ENCODE measurements at regions not wholly inside any gene's neighbourhood (a gene's known extent, or its start where the extent isn't known, plus 50 kb on each side); places are given as distances from the start of the nearest gene placed in this dataset.

GRCh38 chr7:97454636-97455035, 277.2 kb upstream of the TAC1 start:
- TF ChIP-seq MYC (IDR thresholded peaks at IDR 0.05; ENCODE audit: low read depth, low read length) = no peak
- no peak for TF ChIP-seq MAX (IDR thresholded peaks at IDR 0.05; ENCODE audit: low read depth, low read length)
- TF ChIP-seq POLR2A (IDR thresholded peaks at IDR 0.05; ENCODE audit: extremely low read depth, insufficient read length) = no peak
- TF ChIP-seq CTCF (IDR thresholded peaks at IDR 0.05; ENCODE audit: low read depth, low read length) = no peak
- DNase-seq (ENCODE audit: low read depth) = peak; percentile 4
- no peak overlapping the region for H3K4me3 ChIP-seq (ENCODE audit: low read depth, low read length)

- TF ChIP-seq CTCF (IDR thresholded peaks at IDR 0.05; ENCODE audit: low read depth, low read length) = no peak
- TF ChIP-seq MYC (IDR thresholded peaks at IDR 0.05; ENCODE audit: low read depth, low read length) = no peak
- no peak for TF ChIP-seq MAX (IDR thresholded peaks at IDR 0.05; ENCODE audit: low read depth, low read length)
- TF ChIP-seq POLR2A (IDR thresholded peaks at IDR 0.05; ENCODE audit: extremely low read depth, insufficient read length) = no peak
- H3K4me3 ChIP-seq (ENCODE audit: low read depth, low read length) = no peak overlapping the region
- no peak for DNase-seq (ENCODE audit: low read depth)
Observed at GRCh38 chr7:97457054-97457453, 274.8 kb upstream of the TAC1 start.

GRCh38 chr7:97460433-97460832, 271.5 kb upstream of the TAC1 start:
- TF ChIP-seq POLR2A (IDR thresholded peaks at IDR 0.05; ENCODE audit: extremely low read depth, insufficient read length) = no peak
- TF ChIP-seq MAX (IDR thresholded peaks at IDR 0.05; ENCODE audit: low read depth, low read length) = no peak
- TF ChIP-seq CTCF (IDR thresholded peaks at IDR 0.05; ENCODE audit: low read depth, low read length) = no peak
- TF ChIP-seq MYC (IDR thresholded peaks at IDR 0.05; ENCODE audit: low read depth, low read length) = no peak
- no peak overlapping the region for H3K4me3 ChIP-seq (ENCODE audit: low read depth, low read length)
- DNase-seq (ENCODE audit: low read depth) = no peak

DNA sequence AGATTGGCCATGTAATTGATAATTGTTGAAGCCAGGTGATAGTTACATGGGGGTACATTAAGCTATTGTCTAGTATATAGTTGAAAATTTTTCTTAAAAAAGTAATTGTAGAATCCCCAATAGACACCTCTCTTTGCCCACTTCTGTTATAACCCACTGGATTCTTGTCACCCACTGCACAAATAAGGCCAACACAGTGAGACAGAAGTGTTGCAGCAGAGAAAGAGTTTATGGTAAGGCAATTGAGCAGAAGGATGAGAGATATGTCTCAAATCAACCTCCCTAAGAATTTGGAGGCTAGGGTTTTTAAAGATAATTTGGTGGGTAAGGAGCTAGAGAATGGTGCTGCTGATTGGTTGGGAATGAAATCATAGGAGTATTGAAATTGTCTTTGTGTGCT, 270.3 kb upstream of the TAC1 start:
- TF ChIP-seq POLR2A (IDR thresholded peaks at IDR 0.05; ENCODE audit: extremely low read depth, insufficient read length) = no peak
- no peak for TF ChIP-seq MAX (IDR thresholded peaks at IDR 0.05; ENCODE audit: low read depth, low read length)
- no peak for TF ChIP-seq MYC (IDR thresholded peaks at IDR 0.05; ENCODE audit: low read depth, low read length)
- no peak for TF ChIP-seq CTCF (IDR thresholded peaks at IDR 0.05; ENCODE audit: low read depth, low read length)
- H3K4me3 ChIP-seq (ENCODE audit: low read depth, low read length) = no peak overlapping the region
- DNase-seq (ENCODE audit: low read depth) = no peak

DNA sequence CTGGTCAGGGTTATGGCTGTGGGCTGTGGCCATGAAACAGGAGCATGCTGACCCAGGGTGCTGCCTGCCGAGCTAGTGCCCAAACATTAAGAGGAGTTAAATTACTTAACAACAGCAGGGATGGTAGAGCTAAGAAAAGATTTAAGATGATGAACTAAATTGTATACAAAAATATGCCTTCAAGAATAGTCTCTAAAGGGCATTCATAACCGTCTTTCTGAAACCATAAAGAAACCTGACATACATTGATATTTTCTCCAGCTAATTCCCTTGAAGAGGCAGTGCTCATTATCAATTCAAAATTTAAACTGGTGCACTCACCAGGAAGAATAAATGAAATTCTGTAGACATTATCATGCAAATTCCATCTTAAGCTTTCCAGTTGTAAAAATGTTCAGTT, 265.8 kb upstream of the TAC1 start:
- TF ChIP-seq MYC (IDR thresholded peaks at IDR 0.05; ENCODE audit: low read depth, low read length) (no peak), CTCF (IDR thresholded peaks at IDR 0.05; ENCODE audit: low read depth, low read length) (no peak), MAX (IDR thresholded peaks at IDR 0.05; ENCODE audit: low read depth, low read length) (no peak), POLR2A (IDR thresholded peaks at IDR 0.05; ENCODE audit: extremely low read depth, insufficient read length) (no peak)
- no peak overlapping the region for H3K4me3 ChIP-seq (ENCODE audit: low read depth, low read length)
- no peak for DNase-seq (ENCODE audit: low read depth)

All from NB4 (cell line).